Ammon's horn (tissue), 1 donor: ENCODE measurements at regions not wholly inside any gene's neighbourhood (a gene's known extent, or its start where the extent isn't known, plus 50 kb on each side); places are given as distances from the start of the nearest gene placed in this dataset.
"Not testable (repeated sequence)": the region's sequence is repeated elsewhere in the genome, so short reads cannot be mapped to it uniquely, and the experiment has no call there.

Experiments
- DNase-seq: peaks from one replicate; pipeline ENCODE4 v3.0.0-alpha.2; 2016; ENCODE audit warnings: low spot score

DNA sequence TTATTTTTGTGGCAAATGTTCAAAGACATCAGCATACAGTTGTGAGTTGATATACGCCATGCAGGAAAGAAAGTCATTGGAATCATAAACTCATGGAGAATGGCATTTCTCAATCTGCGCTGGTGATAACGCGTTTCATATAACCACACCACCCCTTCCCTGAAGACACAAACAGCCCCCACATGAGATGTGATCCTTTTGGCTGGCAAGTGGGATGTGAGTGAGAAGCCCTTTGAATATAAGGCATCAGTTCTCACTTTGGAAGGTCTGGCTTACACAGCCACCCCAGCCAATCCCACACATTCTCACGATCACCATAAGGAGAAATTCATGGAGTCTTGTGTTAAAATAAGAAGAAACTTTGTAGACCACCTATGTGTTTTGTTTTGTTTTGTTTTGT is 725.0 kb downstream of the PRELID2 start:
- no peak for DNase-seq

DNA sequence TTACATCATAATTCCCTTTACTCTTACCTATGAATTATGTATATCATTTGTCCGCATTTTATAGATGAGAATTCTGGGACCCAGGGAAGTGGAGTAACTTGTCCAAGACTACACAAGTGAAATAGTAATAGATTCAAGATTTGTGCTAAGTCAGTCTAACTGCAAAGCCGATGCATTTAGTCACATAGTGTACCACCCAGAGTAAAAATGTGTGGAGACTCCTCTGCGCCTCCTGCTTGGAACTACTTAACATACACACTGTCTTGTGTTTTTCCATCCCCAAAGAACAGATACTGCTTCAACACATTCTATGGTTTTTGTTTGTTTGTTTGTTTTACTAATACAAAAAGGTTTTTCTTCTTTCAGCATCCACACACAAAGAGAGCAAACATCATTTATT is 729.8 kb downstream of the PRELID2 start:
- no peak for DNase-seq

DNA sequence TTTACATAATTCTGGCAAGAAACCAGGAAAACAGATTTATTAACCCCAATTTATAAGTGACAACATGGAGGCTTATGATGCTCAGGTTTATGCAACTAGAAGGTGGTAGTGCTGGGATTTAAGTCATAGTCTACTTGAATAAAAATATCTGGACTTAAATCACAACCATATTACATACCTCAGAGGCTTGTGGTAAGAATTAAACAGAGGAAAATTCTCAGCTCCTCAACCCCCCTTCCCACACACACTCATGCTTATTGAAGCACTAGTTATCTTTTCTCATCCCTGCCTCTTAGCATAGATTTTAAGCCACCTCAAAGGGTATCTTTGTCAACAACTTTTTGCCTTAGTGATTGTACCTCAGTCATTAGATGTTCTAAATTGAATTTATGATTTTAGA is 731.0 kb downstream of the PRELID2 start:
- no peak for DNase-seq

GRCh38 chr5:145101246-145101645 is 733.9 kb downstream of the PRELID2 start:
- DNase-seq = no peak

- DNase-seq = no peak
Measured at GRCh38 chr5:145090115-145090514, 745.0 kb downstream of the PRELID2 start.

DNA sequence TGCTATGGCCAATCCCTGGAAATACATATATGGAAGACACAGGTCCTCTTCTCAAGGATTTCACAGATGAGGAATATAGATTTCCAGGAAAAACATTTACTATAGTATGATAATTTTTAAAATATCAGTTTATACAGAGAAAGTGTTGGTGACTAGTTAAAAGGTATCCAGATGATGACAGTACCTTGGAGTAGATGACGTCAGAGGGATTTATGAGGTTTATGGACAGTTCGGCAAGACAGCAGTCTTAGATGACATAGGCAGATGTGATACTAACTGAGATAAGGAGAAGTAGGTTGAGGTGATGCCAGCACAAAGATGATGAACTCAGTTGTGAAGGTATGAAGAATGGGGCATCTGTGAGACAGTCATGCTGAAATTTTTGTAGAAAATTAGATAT is 750.3 kb downstream of the PRELID2 start:
- no peak for DNase-seq

- DNase-seq = no peak
Measured at GRCh38 chr5:145077028-145077427, 758.1 kb downstream of the PRELID2 start.

- DNase-seq = no peak
Measured at GRCh38 chr5:145076040-145076439, 759.1 kb downstream of the PRELID2 start.

- no peak for DNase-seq
Measured at GRCh38 chr5:145072889-145073288, 762.3 kb downstream of the PRELID2 start.

DNA sequence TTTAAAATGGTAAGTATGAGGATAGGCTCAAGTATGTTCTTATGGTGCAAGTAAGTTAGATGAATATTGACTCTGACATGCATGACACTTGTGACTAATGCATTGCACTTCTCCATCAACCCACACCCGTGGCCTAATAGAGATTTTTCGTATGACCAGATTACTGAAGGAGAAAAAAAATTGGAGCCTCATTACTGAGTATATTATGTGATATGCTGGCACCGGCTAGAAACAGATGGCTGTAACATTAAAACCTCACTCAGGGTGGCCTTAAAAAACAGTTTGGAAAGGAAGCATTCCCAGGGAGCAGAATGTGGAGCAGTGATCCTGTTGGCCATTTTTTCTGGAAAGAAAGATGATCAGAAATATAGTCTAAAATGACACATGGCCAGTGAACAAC is 766.4 kb downstream of the PRELID2 start:
- DNase-seq = no peak

DNA sequence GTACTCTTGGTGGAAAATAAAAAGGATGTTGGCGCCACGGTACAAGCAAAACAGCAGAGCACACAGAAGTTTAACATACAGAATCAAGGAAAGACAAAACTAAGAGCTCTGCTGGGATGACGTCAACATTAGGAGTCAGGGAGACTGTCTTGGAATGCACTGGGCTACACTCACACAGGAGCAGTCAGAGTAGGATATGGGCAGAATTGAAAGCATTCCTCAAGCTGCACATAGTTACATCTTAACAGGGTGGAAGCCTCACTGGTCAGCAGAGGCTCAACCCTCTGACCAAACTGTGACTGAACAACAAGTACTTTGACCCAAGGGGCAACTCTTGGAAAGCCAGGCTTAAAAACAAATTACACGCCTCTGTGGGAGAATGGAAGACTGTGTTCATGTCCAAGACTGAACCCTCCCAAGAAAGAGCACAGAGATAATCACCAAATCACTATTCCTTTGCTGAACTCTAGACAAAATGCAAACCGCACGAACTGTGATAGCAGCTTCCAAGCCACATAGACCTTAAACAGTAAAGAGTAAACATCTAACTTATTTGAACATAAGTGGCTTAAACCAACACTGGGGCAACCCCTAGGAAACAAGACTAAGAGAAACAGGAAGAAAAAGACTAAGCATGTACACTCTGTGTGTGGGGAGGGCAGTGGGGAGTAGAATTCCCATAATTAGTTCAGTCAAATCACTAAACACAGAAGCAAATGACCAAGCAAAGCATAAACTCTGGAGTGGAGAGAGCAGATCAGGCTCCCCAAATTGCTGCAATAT is 772.7 kb downstream of the PRELID2 start:
- DNase-seq = no peak

GRCh38 chr5:145056800-145057199 is 778.3 kb downstream of the PRELID2 start:
- no peak for DNase-seq

GRCh38 chr5:145050181-145050580 is 785.0 kb downstream of the PRELID2 start:
- no peak for DNase-seq

DNA sequence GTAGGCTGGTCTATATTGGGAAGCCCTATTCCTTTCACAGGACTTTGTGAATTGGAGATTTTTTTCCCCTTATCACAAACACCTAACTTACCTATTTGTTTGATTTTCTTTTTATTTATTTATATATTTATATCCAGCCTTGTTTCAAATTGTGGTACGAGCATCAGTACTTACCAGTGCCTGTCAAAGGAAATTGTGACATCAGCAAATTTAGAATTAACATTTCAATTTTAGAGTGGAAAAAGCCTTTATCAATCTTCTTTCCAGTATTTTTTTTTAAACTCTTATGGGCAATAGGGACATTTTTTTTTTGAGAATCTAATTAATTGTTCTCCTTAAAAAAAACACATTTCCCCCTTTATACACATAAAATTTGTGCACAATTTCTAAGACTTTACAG is 790.2 kb downstream of the PRELID2 start:
- DNase-seq = no peak

GRCh38 chr5:145028626-145029025 is 806.5 kb downstream of the PRELID2 start:
- DNase-seq = no peak

DNA sequence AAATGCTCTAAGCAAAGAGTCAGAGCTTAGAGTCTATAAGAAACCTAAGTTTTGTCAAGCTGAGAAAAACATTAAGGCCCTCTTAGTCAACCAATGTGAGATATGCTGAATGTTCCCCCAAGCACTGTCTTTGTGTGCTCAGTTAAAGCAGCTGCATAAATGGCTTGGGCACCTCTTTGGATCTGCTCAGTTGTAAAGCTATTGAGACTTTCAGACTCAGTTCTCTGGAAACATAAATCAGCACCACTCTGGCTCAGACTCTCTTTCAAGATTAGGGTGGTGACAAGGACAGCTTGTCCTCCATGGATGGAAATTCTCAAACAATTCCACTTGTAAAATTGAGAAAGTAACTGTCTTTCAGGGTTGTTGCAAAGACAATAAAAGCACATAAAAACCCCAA is 807.9 kb downstream of the PRELID2 start:
- no peak for DNase-seq

DNA sequence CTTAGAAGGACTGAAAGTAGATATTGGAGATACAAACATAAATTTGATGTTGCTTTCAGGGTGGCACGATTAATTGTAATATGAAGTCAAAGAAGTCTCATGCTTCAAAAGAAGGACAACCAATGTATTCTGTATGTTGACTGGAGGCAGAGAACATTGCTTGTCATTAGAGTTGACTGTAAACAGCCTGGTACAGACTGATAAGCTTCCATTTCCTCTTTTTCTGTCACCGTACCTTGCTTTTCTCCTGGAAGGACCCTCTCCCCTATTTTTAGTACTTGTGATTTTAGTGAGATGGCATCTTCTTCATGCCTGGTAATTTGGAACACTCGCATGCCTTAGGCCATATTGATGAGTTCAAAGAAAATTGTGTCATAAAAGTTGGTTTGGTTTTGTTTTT is 809.4 kb downstream of the PRELID2 start:
- no peak for DNase-seq

DNA sequence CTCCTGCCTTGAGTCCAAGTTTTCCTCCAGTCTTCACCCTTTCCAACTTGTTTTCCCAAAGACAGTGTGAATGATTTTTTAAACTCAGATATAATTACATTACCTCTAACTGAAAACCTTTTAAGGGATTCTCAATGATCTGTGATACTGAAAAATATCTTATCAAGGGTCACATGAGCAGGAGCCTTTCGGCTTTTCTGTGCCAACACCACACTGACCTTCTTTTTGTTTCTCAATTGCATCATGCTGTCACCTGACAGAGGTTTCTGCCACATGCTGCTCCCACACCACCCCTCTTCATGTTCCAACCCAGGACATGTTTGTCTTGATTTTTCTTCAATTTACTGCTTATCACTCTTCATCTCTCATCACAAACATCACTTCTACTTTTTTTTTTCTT is 820.0 kb downstream of the PRELID2 start:
- no peak for DNase-seq

GRCh38 chr5:145014109-145014508 is 821.0 kb downstream of the PRELID2 start:
- no peak for DNase-seq

- DNase-seq = no peak
Measured at GRCh38 chr5:145010834-145011233, 824.3 kb downstream of the PRELID2 start.

DNA sequence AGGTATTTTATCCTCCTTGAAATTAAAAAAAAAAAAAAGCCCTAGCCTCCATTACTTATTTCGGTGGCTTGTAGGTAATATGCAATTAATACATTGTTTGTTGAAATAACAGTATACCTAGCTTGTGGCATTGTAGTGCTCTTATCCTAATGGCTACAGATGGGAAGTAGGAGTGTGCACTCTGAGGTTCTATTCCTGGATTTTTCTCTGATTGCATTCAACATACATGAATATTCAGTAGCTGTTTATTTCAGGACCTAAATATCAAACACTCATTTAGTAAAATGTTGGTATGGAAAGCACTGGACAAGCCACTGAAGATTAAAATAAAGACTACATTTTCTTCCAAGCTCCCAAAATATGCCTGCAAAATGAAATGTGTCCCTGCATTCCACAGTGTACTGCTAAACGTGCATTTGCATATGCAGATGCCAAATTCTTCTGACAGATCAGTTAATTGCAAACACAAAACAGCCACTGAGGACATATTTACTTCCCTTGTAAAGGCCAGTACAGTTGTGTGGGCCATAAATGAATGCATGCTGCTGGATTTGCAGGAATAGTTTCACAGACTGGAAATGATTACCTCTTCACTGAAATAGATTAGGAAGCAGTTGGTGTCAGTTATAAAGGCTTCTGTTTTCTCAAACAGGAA is 826.1 kb downstream of the PRELID2 start:
- DNase-seq = peak; percentile 7

- not testable (repeated sequence) for DNase-seq
Measured at GRCh38 chr5:144994356-144994755, 823.7 kb downstream of the KCTD16 start.

- DNase-seq = no peak
Measured at GRCh38 chr5:144983101-144983500, 812.4 kb downstream of the KCTD16 start.
